ENCODE measurements at regions not wholly inside any gene's neighbourhood (a gene's known extent, or its start where the extent isn't known, plus 50 kb on each side); places are given as distances from the start of the nearest gene placed in this dataset.
A peak's percentile ranks its signal among the peaks of the same experiment; 100 is the strongest.

DNA sequence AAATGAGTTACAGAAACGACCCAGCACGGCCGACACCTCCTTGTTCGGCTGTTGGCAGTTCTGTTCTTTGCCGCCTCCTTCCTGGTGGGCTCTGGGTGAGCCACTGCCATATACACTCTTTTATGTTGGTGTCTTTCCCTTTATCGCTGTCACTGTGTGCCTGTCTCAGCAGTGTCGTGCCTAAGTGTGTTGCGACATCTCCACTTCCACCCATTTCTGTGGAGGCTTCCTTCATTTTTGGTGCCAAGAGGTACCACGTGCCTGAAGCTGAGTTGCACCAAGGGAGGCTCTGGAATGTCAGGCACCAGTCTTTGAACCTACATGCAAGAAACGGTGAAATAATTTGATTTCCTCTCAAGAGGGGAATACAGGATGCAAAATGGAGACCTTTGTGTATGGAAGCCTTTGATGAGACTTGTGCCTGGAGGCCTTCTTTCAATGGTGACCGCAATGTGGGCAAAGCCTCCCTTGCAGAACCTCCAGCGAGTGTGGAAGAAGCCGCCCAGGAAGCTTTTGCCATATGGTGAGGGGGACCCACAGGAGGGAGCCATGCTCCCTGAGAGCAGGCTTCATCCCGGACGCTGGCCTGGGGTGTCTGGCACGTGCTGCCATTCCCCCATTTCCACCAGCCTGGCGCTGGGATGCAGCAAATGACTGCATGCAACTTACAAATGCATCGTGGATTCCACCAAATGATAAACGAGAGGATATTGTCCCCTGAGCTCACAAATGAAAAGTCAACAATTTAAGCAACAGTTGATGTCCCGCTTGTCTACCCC lies 136.2 kb downstream of the TEX29 start:
- no peak for DNase-seq

DNA sequence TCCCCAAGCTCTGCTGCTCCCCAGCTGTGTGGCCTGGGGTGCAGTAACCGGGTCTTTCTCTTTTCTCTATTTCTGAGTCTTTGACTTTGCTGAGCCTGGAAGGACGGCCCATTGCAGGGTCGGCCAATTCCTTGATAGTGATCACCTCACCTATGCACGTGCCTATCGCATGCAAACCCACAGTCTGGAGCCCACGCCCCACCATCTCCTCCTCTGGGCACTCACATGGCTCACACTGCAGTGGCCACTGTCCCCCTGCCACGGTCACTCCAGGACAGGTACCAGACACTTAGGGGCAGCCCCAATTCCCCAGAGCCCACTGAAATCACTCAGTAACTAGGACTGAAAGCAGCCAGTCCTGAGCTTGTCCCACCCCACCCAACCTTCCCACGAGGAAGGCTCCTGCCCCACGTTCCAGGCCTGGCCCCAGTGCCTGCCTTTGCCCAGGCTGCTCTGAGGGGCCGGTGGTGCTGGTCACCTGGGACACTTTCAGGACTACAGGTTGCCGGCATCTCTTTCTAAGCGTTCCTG lies 137.6 kb downstream of the TEX29 start:
- no peak for DNase-seq

DNA sequence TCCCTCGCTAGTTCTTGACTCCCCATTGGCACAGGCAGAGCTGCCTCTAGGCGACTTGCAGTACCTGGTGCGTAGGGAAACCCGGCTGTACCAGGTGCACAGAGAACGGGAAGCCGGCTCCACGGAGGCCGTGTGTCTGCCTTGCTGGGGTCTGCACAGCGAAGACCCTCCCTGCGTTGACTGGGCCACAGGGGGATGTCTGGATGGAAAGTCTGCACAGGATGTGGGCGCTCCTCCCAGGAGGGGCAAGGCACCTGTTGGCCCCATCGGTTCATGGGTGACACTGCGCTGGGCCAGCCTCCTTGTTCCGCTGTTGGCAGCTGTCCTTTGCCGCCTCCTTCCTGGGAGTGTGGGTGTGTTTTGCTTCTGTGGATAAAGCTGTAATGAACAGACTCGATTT lies 138.3 kb downstream of the TEX29 start:
- DNase-seq, result no peak

DNA sequence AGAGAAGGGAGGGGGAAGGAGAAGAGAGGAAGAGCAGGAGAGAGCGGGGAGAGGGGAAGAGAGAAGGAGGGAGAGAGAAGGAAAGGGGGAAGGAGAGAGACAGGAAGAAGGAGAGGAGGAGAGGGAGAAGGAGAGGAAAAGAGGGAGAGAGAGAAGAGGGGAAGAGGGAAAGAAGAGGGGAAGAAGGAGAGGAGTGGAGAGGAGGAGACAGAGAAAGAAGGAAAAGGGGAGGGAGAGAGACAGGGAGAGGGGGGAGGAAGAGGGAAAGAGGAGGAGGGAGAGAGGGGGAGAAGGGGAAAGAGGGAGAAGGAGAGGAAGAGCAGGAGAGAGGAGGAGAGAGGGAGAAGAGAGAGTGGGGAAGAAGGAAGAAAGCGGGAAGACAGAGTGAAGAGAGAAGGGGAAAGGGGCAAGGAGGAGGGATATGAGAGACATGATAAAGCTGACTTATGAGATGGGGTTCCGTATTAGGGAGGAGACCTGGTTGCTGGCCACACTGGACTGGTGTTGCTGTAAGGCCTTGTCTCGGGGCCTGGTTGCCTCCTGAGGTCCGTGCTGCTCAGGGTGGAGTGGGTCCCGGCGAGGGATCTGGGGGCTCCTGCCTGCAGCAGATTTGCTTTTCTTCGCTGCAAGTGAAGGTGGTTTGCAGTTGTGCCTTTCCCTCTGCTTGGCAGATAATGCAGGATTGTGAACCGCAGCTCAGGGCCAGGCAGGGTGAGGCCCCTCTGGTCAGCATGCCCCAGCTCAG lies 139.5 kb downstream of the TEX29 start:
- DNase-seq, result no peak

DNA sequence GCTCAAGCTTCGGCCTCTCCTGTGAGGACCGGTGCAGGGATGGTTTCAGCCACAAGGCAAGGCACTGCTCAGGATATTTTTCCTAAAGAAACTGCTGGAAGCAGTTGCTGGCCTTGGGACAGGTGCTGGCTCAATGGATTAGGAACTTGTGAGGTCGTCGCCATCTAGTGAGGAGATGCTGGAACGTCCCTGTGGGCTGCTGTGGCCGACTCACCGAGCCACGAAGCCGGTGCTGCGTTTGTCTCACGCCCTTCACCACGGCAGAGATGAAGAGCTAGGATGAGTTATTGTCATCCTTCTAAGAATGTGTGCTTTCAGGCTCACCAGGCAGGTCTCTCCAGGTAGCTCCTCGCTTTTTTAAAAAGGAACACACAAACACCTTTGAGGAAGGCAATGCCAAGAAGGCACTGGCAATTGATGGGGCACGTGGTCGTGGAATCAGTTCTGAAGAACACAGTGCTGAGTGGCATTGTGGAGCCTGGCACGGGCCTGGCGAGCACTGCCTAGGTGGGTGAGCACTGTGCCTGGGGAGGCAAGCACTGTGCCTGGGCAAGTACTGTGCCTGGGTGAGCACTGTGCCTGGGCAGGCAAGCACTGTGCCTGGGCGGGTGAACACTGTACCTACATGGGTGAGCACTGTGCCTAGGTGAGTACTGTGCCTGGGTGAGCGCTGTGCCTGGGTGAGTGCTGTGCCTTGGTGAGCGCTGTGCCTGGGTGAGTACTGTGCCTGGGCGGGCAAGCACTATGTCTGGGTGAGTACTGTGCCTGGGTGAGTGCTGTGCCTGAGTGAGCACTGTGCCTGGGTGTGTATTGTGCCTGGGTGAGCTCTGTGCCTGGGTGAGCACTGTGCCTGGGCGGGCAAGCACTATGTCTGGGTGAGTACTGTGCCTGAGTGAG lies 140.4 kb downstream of the TEX29 start:
- peak; percentile 24 for DNase-seq

DNA sequence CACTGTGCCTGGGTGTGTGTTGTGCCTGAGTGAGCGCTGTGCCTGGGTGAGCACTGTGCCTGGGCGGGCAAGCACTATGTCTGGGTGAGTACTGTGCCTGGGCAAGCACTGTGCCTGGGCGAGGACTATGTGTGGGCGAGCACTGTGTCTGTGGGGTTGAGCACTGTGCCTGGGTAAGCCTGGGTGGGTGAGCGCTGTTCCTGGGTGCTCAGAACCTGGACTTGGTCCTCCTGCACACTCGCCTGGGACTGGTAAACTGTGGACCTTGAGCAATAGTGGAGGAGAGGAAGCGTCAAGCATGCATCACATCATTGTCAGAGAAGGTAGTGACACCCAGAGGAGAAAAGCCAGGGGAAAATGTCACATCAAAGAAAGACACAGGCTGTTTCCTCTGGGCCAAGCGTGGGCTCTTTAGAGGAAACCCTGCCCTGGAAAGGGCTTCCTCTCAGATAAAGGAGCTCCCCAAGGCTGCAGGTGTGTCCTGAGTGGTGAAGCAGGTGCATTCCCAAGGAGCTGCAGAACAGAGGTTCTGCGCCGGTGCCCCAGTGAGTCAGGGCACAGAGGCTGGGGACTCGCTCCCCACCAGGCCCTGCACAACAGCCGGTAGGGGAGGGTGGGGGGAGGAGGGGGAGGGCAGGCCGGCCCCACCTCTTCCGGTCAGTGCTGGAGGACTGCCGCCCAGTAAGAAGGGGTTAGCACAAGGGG lies 141.2 kb downstream of the TEX29 start:
- DNase-seq, result no peak

DNA sequence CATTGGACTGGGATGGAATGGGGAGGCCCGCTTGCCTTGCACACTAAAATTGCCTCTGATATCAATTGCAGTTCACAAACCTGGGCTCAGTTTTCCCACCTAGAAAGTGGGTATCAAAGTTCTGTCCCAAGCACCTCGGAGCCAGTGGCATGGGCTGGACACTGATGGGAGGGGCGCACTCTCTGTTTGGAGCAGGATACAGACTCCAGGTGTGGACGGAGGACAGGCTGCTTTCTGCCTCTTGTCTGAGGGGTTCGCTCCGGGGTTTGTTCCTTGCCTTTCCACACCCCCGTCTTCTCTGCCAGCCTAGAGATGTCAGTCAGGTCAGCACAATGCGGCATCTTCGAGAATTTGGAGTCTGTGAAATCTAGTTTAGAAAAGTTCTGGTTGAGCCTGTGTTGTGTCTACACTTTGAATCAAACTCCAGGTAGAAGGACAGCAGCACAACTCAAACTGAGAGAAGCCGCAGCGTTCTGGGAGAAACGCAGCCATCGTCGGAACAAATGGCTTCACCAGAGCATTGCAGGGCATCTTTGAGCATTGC lies 141.9 kb downstream of the TEX29 start:
- DNase-seq, result no peak

DNA sequence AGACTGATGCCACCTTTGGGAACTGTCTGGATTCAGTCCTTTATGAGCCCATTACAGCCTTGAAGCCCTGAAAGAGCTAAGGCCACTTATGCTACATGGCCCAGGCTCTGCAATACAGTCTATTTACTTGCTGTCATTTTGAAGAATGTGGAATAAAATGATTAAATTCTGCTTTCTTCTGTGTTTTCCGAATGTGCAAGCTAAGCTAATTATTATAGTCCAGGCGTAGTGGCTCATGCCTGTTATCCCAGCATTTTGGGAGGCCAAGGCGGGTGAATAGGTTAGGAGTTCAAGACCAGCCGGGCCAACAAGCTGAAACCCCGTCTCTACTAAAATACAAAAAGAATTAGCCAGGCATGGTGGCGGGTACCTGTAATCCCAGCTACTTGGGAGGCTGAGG lies 142.5 kb downstream of the TEX29 start:
- DNase-seq, result no peak

DNA sequence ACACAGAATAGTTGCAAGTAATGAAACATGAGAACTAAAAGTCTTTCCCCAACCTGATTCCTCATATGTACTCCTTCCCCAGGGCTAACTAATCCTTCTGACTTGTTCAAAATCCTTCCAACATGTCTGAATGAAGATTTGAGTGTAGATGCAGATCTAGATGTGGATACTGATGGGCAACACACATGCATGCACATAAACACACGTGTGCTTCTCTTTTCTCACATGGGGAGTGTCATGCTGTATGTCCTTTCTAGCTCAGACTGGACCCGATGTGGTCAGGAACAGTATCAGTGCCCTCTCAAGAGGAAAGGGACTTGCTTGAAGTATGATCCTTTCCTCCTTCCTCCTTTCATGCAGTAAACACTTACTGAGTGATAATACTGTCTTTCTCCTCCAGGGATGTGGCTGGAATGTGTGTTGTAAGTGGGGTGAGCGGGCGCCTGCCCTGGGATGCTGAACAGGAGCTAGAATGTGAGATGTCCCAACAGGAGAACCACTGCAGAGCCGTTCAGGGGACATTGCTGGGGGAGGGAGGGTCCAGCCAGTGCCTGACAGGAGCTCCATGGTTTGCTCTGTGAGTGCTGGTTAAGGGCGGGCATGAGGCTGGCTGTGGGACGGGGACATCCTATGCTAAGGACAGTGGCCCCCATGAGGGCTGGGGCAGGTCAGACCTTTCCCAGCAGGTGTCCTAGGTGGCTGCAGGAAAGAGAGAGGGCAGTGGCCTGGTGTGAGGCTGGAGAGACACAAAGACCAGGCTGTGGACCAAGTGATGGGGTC lies 146.9 kb downstream of the TEX29 start:
- DNase-seq, result no peak

DNA sequence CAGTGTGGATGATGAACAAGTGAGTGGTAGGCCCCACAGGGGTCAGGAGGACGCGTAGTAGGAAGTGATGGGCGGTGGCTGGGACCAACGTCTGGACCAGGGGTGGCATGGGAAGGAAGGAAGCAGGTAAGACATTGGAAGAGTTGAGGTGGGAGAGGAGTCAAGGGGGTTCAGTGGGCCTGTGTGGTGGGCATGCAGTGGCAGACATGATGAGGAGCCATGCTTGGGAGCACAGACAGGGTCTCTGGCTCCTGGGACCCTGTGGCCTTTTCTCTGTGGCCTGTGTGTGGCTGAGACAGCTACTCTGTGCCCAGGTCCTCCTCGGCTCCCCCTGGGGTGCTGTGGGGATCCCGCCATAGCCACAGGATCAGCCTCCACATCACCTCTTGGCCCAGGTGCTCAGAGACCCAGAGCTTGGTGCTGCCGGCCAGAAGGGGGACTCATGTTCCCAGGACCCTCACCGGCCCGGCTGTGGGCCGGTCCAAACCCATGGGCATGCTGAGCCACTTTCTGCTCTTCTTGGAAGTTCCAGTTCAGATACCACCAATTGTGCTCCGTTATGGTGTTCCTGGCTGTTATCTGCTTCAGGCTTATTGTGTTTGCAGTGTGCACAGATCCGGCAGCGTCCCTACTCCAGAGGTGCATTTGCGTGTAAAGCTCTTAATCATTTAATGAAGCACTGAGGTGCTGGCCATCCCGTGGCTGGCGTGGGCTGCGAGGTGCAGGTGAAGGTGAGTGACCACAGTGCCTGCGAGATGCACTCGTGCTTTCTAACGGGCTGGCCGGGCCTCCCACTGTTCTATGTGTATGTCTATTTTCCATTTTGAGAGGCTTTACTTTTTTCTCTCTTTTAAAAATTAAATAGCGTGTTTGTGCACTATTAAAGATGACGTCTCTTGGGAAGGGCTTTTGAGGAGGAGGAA lies 147.9 kb downstream of the TEX29 start:
- no peak for DNase-seq

DNA sequence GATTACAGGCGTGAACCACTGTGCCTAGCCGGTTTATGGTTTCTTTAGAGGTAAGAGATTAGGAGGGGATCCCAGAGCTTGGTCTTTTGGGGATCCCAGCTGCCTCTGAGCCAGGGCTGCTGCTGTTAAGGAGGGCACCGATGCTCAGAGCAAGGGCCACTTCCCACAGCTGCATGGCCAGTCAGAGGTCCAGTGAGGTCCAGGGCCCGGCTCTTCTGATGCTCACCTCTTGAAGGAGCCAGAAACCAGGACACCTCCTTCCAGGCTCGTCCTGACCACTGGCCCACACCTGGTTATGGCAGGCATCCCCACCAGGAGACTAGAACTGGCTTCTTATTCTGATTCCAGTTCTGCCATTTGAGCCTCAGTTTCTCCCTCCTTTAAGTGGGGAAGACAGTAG lies 149.0 kb downstream of the TEX29 start:
- DNase-seq, result no peak

DNA sequence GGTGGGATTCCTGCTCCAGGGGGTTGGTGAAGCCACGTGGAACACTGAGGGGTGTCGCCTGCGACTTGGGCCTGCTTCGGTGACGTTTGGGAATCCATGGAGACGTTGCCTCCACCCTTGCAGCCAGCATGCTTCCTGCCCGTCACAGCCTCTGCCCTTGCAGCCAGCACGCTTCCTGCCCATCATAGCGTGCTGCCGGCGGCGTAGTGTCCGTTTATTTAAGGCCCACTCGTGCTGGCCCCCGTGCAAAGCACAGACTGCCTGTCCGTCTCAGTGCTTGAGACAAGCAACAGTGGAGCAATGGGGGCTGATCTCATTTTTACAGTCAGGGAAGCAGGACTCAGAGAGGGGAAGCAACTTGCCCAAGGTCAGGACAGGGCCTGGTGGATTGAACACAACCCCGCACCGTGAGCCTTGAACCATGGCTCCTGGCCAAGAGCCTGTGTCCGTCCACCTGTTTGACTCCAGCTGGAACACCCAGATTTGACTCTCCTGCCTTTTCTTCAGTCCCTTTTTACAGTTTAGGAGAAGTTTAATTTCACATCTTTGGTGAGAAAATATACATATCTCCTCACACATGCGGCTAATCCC lies 149.6 kb downstream of the TEX29 start:
- DNase-seq, result no peak

DNA sequence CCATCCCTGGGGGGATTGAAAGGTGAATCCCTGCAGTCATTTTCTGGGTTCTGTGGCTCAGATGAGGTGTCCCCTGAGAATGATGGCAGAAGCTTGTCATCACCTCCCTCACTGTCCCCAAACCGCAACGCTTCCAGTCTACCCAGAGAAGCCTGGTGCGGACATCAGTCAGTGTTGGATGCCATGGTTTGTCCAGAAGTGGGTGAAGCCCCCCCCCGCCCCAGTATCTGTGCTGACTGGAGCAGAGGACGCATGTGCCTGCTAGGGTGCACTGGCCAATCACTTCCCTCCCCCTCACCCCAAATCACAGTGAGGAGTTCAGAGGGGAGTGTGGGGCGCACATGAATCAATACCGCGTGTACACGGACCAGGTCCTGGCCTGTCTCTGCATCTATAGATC lies 150.5 kb downstream of the TEX29 start:
- no peak for DNase-seq

DNA sequence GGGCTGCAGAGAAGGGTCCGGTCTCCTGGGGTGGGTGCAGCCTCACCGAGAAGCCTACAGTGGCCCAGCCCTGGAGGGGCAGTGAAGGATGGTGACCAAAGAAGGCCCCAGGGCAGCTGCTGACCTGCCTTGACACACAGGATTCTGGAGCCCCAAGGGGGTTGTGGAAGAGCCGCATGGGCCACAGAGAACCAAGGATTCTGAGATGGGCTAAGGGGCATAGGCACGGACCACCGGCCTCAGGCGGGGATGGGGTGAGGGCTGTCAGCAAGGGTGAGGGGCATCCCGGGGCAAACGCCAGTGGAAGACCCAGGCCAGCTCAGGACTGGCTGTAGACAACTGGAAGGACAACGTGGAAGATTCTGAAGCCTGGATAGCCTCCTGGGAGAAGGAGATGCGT lies 151.6 kb downstream of the TEX29 start:
- DNase-seq, result no peak

DNA sequence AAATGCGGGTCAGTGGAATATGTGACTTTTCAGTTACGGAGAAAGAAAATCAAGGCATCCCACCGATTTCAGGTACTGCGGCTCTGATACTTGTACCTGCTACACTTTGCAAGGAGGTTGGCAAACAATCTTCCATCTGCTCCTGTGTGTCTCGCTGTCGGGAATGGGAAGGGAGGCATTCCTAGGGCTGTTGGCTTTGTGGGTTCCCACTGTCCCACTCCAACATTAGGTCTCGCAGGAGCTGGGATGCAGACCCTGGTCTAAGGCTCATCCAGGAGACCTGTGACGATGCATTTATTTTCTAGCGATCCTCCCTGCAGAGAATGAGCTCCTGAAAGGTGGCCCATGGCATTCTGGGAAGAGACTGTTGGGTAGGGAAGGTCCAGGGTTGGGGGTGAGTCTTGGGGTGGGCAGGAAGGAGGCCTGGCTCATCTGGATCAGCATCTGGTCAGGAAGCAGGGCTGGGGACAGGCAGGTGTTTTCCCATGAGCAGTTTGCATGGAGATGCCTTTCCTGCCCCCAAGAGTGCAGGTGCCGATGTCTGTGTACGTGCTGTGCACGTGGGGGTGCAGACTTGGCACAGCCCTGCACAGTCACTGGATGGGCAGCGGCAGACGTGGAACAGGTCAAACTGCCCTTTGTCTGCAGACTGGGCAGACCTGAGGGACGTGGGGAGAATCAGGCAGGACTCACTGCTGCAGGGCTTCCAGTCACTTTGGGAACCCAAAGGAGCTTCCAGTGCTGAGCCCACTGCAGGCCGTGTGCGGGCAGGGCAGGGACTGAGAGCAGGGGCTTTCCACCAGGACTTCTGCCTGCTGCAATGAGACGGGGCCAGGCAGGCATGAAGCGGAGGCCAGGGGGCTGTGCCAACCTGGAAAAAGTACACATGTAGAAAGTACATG lies 152.4 kb downstream of the TEX29 start:
- no peak for DNase-seq

DNA sequence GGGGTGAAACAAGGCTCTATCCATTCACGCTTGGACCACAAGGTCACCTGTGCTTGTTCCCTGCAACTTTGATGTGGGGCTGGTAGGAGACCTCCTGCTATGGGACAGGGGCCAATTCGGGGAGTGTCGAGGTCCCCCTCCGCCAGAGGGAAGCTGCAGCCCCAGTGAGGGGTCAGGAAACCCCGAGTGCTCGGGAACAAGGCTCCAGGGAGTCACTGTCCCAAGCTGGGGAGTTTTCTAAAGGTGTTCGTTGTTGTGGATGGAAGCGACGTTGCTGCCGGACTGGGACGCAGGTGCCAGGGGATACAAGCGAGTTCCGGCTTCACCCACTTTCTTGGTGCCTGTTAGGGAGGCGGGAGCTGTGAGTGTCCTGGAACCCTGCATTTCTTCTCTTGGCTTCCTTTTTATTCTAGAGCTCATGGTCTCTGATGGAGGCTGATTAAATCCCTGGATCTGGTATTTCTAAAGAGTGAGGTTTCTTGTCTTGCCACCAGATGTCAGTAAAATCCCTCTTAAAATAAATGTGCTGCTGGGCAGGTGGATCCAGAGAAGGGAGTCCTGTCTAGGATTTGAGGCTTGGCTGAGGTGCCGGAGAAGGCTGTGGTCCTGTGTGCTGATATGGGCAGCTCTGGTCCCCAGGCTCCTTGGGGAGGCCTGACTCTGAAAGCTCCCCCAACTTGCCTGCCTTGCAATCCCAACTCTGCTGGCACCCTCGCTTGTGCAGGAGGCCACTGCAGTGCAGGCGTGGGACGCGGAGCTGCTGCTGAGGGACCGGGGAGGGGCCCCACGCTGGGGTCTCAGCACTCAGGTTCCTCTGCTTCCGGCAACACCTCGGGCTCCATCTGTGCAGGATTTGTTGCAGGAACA lies 153.9 kb downstream of the TEX29 start:
- DNase-seq, result peak; percentile 28

DNA sequence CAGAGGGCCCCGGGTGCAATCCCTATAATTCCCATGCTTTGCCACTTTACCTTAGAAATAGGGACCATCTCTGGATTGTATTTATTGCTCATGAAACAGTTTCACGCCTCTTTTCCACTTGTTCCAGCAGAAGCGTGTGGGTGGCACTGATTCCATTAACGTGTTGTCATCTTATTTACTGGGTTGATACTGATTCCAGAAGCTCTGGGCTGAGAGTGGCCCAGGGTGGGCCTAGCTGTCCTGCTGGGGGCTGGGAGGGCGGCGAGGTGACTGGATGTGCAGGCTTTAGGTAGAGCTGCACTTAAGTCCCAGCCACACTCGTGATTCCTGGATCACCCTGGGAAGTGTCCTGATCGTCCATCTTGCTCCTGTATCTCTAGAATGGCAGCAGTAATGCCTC lies 155.0 kb downstream of the TEX29 start:
- no peak for DNase-seq

DNA sequence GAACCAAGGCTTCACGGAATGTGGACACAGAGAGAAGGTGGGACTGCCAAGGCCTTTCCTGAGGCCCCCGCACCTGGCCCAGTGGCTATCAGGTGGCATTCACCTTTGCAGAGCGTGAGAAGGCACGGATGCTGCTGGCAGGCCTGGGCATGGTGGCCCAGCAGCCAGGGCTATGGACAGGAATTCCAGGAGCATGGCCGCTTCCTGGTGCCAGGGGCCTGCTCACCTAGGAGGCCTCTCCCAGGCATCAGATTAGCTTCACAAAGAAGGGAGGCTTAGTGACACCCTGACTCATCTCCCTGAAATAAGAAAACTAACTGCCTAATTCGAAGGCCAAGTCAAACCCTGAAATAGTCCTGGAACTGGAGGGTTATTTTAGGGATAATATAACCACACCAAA lies 155.8 kb downstream of the TEX29 start:
- no peak for DNase-seq

All from fibroblast of skin of right quadriceps (primary cell).